Left ventricle myocardium inferior (tissue), 1 donor: ENCODE measurements at regions not wholly inside any gene's neighbourhood (a gene's known extent, or its start where the extent isn't known, plus 50 kb on each side); places are given as distances from the start of the nearest gene placed in this dataset.

ENCODE experiments used
- DNase-seq: peaks from one replicate; pipeline ENCODE4 v3.0.0-alpha.2; 2020
- H3K27ac ChIP-seq: fragments of 200-600 bp; replicated peaks from 2 replicates; pipeline ENCODE4 v1.8.0; 2021
- H3K27me3 ChIP-seq: fragments of 200-600 bp; 2 replicates; pipeline ENCODE4 v1.8.0; 2021; ENCODE audit warnings: low read depth
- H3K36me3 ChIP-seq: fragments of 200-600 bp; 2 replicates; pipeline ENCODE4 v1.8.0; 2021
- H3K4me1 ChIP-seq: fragments of 200-600 bp; 2 replicates; pipeline ENCODE4 v1.8.0; 2021
- H3K4me3 ChIP-seq: fragments of 200-600 bp; 2 replicates; pipeline ENCODE4 v1.8.0; 2021; ENCODE audit warnings: mild to moderate bottlenecking, moderate library complexity
- H3K9me3 ChIP-seq: fragments of 200-600 bp; replicated peaks from 2 replicates; pipeline ENCODE4 v1.8.0; 2021
- CTCF ChIP-seq: fragments of 200-600 bp; IDR thresholded peaks from 2 replicates; pipeline ENCODE4 v1.8.0; 2021; ENCODE audit warnings: antibody characterized with exemption, mild to moderate bottlenecking, borderline replicate concordance
- intact Hi-C: fragments of 100-400 bp; cut with micrococcal nuclease; formaldehyde crosslinking; loops from one replicate; pipeline ENCODE4 v1.11.0; 2022
- donor health status: DM: no; HTN: yes; CAD: no; lungs with severe emphysema.

- TF ChIP-seq CTCF = no peak
- H3K4me3 ChIP-seq = no peak overlapping the region
- intact Hi-C loops = no loop called here
- peaks cover 90% of the 10 kb centered on the region for H3K27me3 ChIP-seq
- no peak for DNase-seq
- no peaks in the 10 kb centered on the region for H3K4me1 ChIP-seq
- H3K27ac ChIP-seq = no peak overlapping the region
- no peaks in the 10 kb centered on the region for H3K9me3 ChIP-seq
- H3K36me3 ChIP-seq = no peaks in the 10 kb centered on the region
Measured at GRCh38 chr12:131618701-131619100, 92.2 kb upstream of the SFSWAP start.

DNA sequence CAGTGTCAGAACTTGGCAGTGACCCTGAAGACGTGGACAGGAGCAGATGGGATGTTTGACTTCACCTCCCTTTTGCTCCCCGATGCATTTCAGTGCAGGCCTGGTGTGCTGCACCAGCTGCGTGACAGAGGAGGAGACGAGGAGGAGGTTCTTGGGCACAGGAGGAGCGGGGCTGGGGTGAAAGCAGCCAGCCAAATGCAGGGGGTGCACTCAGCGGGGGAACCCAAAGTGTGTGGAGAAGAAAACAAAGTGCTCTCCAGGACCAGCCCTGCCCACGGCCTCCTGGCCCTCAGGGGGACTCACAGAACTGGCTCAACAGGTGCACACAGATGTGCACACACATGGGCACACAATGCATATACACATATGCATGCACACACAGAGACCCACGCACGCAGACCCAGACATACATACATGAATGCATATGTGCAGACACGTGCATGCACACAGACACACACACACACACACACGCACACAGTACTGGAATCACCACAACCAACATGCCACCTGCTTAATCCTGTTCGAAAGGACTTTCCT lies 91.7 kb upstream of the SFSWAP start:
- Histone ChIP-seq H3K9me3 (no peaks in the 10 kb centered on the region), H3K27ac (no peak overlapping the region), H3K4me3 (no peak overlapping the region), H3K27me3 (peaks cover 90% of the 10 kb centered on the region), H3K36me3 (no peaks in the 10 kb centered on the region), H3K4me1 (peaks cover 1% of the 10 kb centered on the region)
- TF ChIP-seq CTCF = no peak
- intact Hi-C loops = no loop called here
- no peak for DNase-seq

GRCh38 chr12:131619736-131620506 lies 91.0 kb upstream of the SFSWAP start:
- no peak for DNase-seq
- no peak overlapping the region for H3K27ac ChIP-seq
- no peak for TF ChIP-seq CTCF
- H3K36me3 ChIP-seq = no peaks in the 10 kb centered on the region
- H3K4me1 ChIP-seq = peaks cover 9% of the 10 kb centered on the region
- peaks cover 94% of the 10 kb centered on the region for H3K27me3 ChIP-seq
- intact Hi-C loops = loop anchor here (5.0 kb wide), 1 partner anchor 278 kb away; no protein-coding TSS in a partner anchor
- H3K9me3 ChIP-seq = no peaks in the 10 kb centered on the region
- H3K4me3 ChIP-seq = no peak overlapping the region

- peaks cover 93% of the 10 kb centered on the region for H3K27me3 ChIP-seq
- intact Hi-C loops = loop anchor here (5.0 kb wide), 1 partner anchor 278 kb away; no protein-coding TSS in a partner anchor
- no peaks in the 10 kb centered on the region for H3K36me3 ChIP-seq
- H3K27ac ChIP-seq = no peak overlapping the region
- H3K9me3 ChIP-seq = no peaks in the 10 kb centered on the region
- no peak overlapping the region for H3K4me3 ChIP-seq
- DNase-seq = no peak
- TF ChIP-seq CTCF = no peak
- peaks cover 14% of the 10 kb centered on the region for H3K4me1 ChIP-seq
Measured at GRCh38 chr12:131620520-131620919, 90.4 kb upstream of the SFSWAP start.

GRCh38 chr12:131620946-131621681 lies 89.8 kb upstream of the SFSWAP start:
- Histone ChIP-seq H3K4me3 (no peak overlapping the region), H3K9me3 (no peaks in the 10 kb centered on the region), H3K36me3 (no peaks in the 10 kb centered on the region), H3K27me3 (peaks cover 92% of the 10 kb centered on the region), H3K4me1 (peaks cover 14% of the 10 kb centered on the region), H3K27ac (no peak overlapping the region)
- no peak for DNase-seq
- intact Hi-C loops = loop anchor here (5.0 kb wide), 1 partner anchor 279 kb away; no protein-coding TSS in a partner anchor
- no peak for TF ChIP-seq CTCF
